GM10248 (cell line): ENCODE measurements at regions not wholly inside any gene's neighbourhood (a gene's known extent, or its start where the extent isn't known, plus 50 kb on each side); places are given as distances from the start of the nearest gene placed in this dataset.

Experiments
- CTCF ChIA-PET: fragments of 300-600 bp; sonication (Branson Sonifier 250); formaldehyde crosslinking; extraction: SDS; loops from one replicate; lab custom pipeline; 2021; ENCODE audit warnings: antibody characterized with exemption; lab: Yijun Ruan, JAX
- POLR2A ChIA-PET: fragments of 350-650 bp; sonication (Branson Sonifier 250); formaldehyde crosslinking; extraction: SDS; loops from one replicate; lab custom pipeline; 2020; ENCODE audit warnings: antibody characterized with exemption; lab: Yijun Ruan, JAX
- DNase-seq: peaks from one replicate; pipeline ENCODE4 v3.0.0; 2012; ENCODE audit errors: extremely low spot score
- TF ChIP-seq, protein P1 (sequence below): IDR thresholded peaks from 2 replicates; pipeline ENCODE4 v1.5.1; 2012; ENCODE audit warnings: mild to moderate bottlenecking, low read depth; ENCODE audit errors: extremely low read depth, missing control alignments, control extremely low read depth

DNA sequence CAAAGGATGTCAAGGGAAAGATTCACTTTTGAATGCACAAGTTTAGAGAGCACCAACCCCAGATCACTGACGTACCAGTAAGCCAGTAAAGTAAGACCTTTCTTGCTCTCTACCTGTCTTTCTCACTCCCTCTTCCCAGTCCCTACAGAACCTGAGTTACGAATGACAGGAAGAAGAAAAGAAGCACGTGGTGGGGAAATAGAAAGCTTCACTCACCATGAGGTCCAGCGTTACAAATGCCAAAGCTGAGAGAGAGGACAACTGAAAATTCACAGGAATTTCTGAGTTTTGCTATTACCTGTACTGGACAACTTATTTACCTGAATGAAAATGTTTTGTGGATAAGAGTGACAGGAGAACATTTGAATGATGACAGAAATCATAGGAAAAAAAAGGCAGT, 133.2 kb upstream of the GBE1 start:
- TF ChIP-seq, protein P1, sequence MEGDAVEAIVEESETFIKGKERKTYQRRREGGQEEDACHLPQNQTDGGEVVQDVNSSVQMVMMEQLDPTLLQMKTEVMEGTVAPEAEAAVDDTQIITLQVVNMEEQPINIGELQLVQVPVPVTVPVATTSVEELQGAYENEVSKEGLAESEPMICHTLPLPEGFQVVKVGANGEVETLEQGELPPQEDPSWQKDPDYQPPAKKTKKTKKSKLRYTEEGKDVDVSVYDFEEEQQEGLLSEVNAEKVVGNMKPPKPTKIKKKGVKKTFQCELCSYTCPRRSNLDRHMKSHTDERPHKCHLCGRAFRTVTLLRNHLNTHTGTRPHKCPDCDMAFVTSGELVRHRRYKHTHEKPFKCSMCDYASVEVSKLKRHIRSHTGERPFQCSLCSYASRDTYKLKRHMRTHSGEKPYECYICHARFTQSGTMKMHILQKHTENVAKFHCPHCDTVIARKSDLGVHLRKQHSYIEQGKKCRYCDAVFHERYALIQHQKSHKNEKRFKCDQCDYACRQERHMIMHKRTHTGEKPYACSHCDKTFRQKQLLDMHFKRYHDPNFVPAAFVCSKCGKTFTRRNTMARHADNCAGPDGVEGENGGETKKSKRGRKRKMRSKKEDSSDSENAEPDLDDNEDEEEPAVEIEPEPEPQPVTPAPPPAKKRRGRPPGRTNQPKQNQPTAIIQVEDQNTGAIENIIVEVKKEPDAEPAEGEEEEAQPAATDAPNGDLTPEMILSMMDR, result no peak
- ChIA-PET POLR2A (no interaction called here), CTCF (interaction anchor here (1.3 to 1.7 kb wide), 2 partner anchors 15 to 17 kb away, joined by 4 to 6 read pairs; no protein-coding TSS in a partner anchor)

DNA sequence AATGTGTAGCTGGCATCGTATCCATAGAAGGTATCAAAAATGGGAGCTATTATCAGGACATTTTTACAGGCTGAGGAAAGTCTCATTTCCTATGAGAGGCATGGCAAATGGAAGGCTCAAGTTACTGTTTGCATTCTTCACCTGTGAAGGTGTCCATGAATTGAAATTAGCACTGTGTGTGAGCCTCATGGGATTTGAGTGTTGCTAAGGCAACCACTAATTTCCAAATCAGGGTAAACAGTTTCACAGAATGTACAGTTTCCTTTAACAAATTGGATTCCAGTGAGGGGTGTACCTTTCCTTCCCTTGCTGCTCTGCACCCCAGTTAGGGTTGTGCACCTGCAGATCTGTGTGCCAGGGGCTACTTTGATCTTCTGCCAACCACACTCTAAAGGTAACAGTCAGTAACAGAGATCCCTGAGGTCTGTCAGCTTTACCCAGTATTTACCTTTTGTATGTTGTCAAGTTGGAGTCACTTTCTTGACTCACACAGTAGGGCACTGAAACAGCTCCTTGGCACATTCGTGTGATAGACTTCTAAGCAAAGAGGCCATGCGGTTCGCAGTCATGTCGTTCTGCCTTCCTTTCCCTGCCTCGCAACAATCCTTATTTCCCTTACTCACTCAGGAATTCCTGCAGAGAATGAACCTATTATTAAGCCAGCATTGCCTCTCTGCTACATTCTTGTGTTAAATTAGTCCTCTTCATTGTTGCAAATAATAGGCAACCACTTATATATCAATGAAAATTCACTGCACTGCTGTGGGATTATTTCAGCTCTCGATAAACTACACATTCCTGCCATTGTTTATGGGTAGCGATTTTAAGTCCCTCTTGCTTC, 129.8 kb upstream of the GBE1 start:
- POLR2A ChIA-PET, result no interaction called here
- TF ChIP-seq, protein P1, result no peak
- no peak for DNase-seq
- CTCF ChIA-PET, result interaction anchor here (0.8 to 2.0 kb wide), 4 partner anchors 9 to 67 kb away, joined by 3 to 7 read pairs (median 3); no protein-coding TSS in a partner anchor

More for the DNA sequence above, 133.2 kb upstream of the GBE1 start:
- DNase-seq, result no peak

DNA sequence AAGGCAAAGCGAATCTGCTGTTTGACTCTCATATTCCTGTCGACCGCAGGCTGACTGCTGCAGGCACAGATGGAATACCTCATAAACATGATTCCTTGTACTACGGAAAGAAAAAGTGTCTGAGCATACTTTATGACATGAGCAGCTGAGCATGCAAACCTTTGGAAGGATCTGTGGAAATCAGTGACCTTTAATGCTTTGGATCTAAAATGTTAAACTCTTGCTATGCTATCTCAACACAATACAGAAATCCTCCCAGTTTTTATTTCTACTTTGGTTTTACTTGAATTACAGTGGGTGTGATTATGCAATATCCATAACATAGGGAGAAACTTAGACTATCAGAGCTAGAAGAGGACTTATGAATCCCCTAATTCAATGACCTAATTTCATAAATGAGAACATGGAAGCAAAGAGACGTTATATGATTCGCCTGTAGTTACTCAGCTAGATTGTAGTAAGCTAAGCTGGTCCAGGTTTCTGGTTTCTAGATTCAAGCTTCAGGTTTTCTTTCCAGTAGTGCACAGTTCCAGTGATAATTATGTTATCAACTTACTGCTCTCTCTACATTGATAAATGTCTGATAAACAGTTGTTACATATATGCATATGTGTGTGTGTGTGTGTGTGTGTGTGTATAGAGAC, 127.6 kb upstream of the GBE1 start:
- ChIA-PET CTCF (interaction anchor here (0.8 to 1.5 kb wide), 4 partner anchors 9 to 41 kb away, joined by 3 to 4 read pairs (median 4); no protein-coding TSS in a partner anchor), POLR2A (no interaction called here)
- no peak for DNase-seq
- TF ChIP-seq, protein P1, result no peak

DNA sequence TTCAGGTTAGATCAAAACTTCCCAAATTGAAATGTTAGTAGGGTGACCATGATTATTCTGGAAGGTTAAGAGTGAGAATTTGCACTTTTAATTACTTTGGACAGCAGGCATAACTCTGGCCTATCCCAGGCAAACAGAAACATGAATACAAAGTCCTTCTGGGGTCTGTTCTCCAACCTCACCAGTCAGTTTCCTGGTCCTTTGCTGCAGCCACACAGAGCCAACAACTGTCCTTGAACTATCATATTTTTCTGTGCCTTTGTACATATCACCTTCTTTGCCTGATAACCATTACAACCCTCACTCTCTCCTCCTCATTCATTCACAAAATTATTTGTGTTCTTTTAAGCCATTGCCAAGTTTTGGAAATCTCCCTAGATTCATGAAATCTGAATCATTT, 126.0 kb upstream of the GBE1 start:
- TF ChIP-seq, protein P1, result no peak
- POLR2A ChIA-PET, result no interaction called here
- no peak for DNase-seq
- CTCF ChIA-PET, result no interaction called here

GRCh38 chr3:81886081-81886480, 124.6 kb upstream of the GBE1 start:
- ChIA-PET POLR2A (no interaction called here), CTCF (no interaction called here)
- TF ChIP-seq, protein P1, result no peak
- DNase-seq, result no peak

DNA sequence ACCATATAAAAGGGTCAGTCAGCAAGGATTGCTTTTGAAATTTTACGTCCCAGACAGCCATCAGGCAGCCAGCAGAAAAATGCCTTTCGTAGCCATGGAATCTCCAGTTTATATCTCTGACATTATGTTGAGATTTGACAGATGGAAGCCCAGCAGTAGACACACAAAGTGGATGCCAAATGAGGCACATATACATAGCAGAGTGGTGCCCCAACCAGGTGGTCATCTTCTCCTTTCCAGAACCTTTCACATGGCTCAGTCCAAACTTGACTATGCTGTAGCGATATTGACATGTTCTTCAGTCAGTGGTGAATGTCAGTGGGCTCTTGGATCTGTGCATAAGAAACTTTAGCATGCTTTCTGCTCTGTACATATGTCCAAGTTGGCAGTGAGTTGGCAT, 123.3 kb upstream of the GBE1 start:
- TF ChIP-seq, protein P1, result no peak
- CTCF ChIA-PET, result no interaction called here
- no peak for DNase-seq
- POLR2A ChIA-PET, result no interaction called here
